DMS153 treated with DMSO at 0.1 percent for 48 hours (cell line): ENCODE measurements at regions not wholly inside any gene's neighbourhood (a gene's known extent, or its start where the extent isn't known, plus 50 kb on each side); places are given as distances from the start of the nearest gene placed in this dataset.
"Not testable (repeated sequence)": the region's sequence is repeated elsewhere in the genome, so short reads cannot be mapped to it uniquely, and the experiment has no call there.

Experiments used
- DNase-seq: peaks from one replicate; lab custom pipeline; 2025; ENCODE audit not compliant: unreplicated experiment; lab: John Stamatoyannopoulos, UW

DNA sequence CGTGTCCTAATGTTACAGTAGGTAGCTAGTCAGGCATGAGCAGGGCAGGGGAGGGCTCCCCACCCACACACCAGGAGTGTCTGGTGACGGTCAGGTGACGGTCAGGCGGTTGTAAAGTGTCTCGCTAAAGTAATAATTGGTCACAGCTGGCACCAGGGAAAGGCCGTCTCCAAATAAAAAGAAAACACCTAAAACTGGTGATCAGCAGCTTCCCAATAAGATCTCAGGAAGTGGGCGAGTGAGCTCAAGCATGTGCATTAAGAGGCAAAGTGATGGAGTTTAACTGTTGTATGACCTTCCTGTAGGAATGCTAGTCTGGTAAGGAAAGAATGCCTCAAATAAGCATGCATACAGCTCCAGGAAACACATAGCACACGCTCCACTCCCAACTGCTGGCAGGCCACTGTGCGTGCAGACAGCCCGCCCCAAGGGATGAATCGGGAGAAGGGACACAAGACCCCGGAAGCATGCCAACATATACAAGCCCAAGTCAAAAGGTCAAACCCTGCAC, 177.1 kb downstream of the RNF144A start:
- DNase-seq = no peak

DNA sequence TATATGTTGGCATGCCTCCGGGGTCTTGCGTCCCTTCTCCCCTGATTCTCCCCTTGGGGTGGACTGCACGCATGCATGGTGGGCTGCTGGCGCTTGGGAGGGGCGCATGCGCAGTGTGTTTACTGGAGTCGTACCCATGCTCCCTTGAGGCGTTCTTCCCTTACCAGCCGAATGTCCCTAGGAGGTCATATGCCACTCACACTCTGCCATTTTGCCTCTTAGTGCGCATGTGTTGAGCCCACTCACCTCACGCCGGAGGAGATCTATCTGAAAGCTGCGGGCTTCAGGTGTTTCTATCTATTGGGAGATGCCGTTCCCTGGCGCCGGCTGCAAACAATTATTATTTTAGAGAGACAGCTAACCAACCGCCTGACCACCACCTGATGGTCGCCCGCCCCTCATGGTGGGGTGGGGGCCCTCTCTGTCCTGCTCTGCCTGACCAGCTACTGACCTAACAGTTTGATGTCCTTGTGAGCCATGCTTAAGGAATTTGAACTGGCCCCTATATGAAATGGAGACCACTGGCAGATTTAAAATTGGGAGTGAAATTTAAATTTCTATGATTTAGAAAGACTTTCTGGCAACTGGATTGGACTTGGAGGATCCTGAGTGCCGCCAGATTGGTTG, 179.6 kb downstream of the RNF144A start:
- no peak for DNase-seq

GRCh38 chr2:7097353-7097895, 180.2 kb downstream of the RNF144A start:
- DNase-seq = peak; percentile 88

DNA sequence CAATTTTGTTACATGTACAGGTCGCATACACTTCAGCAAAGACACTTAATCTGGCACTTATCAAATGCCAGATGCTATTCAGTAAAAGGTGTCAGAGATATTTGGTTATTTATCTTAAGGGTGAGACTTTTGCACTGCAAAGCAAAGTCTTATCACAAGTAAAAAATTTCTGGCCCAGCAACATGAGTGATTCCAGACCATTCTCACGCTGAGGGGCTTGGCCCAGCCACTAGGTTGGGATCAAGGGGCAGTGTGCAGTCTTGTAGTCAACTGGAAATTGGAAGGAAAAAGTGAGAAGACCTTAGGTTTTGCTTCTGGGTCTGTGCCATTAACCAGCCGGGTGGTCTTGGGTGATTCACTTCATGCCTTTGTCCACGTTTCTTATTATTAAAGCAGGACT, 181.6 kb downstream of the RNF144A start:
- no peak for DNase-seq

GRCh38 chr2:7099687-7100086, 182.5 kb downstream of the RNF144A start:
- DNase-seq = not testable (repeated sequence)

DNA sequence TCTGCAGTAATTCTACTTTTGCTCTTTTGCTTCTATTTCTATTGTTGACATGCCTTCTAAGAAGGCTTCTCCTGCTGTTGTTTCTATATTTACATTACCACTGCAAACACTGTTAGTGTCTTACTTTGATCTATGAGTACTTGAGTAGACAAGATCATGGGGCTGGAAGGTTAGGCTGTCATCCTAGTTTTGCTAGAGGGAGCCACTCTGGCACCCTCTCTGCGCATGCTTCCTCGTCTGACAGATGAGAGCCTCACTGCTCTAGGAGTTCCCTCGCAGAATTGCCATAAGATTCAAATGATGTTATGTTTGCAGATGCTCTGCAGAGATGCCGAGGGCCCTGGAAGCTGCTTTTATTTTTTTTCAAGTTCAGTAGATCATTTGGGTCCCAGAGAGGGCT, 185.6 kb downstream of the RNF144A start:
- no peak for DNase-seq

GRCh38 chr2:7108792-7109532, 191.8 kb downstream of the RNF144A start:
- DNase-seq = no peak

GRCh38 chr2:7109533-7109885, 192.3 kb downstream of the RNF144A start:
- DNase-seq = peak; percentile 37

GRCh38 chr2:7111626-7112025, 194.4 kb downstream of the RNF144A start:
- peak; percentile 14 for DNase-seq

- DNase-seq = no peak
Measured at GRCh38 chr2:7115364-7115763, 198.2 kb downstream of the RNF144A start.

DNA sequence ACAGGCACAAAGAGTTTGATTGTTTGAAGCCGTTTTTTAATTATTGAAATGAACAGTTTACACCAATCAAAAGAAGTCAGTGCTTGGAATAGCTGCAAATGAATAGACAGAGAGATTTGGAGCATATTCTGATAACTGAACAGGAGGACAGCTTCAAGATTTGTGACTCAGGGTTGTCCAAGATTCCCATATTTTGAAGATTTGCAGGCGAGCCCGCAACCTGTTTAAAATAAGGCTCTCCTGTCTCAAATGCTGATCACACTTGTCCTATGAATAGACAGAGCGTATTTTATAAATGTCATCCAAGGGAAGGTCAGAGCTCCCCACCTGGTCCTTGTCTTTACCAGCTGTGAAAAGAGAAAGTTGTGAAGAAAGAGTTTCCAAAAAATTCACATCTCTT, 198.7 kb downstream of the RNF144A start:
- DNase-seq = no peak

- DNase-seq = no peak
Measured at GRCh38 chr2:7116511-7116910, 199.3 kb downstream of the RNF144A start.

DNA sequence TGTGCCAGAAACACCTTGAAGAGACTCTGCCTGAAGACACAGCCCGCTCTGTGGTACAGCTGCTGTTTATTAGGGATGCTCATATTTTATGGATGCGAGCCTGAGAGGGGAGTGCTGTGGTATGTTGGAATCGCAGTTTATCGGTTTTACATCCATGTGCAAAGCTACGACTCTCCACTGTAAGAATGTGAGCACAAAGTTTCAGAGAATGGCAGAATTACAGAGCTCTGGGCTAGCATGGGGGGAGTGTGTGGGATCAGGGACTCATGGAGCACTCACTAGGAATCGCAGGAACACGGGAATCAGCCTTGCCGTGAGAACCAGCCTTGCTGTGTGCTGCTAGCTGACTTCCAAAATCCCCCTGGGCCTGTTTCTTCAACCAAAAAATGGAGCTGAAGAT, 199.9 kb downstream of the RNF144A start:
- DNase-seq = no peak

- DNase-seq = no peak
Measured at GRCh38 chr2:7118606-7119131, 201.5 kb downstream of the RNF144A start.

- no peak for DNase-seq
Measured at GRCh38 chr2:7119132-7119835, 202.1 kb downstream of the RNF144A start.

DNA sequence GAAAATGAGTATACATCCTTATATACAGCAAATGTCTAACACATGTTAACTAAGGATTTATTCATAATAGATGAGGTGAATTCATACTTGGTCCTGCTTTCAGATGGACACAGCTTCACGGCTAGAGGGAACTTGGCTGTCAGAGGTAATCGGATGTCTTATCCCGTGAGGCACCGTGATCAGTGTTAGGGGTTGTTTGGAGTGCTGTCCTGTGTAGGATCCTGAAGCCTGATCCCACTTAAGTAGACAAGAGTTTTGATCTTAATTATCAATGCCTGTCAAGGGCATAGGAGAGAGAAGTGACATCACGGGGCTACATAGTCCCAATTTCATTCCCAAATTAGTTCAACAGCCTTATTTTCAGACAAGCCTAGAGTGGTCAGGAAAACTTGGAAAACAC, 204.6 kb downstream of the RNF144A start:
- no peak for DNase-seq

- DNase-seq = no peak
Measured at GRCh38 chr2:7127156-7127555, 209.9 kb downstream of the RNF144A start.

DNA sequence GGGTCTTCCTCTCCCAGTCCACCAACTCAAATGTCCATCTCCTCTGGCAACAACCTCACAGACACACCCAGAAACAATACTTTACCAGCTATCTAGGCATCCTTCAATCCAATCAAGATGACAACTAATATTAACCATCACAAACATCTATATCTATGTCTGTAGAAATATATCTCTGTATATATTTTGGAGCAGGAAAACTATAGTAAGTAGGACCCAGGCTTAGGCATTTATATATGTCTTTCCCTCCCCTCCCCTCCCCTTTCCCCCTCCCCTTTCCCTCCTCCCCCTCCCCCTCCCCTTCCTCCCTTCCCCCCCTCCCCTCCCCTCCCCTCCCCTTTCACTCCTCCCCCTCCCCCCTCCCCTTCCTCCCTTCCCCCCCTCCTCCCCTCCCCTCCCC, 210.5 kb downstream of the RNF144A start:
- no peak for DNase-seq

- DNase-seq = no peak
Measured at GRCh38 chr2:7131261-7131660, 214.0 kb downstream of the RNF144A start.

DNA sequence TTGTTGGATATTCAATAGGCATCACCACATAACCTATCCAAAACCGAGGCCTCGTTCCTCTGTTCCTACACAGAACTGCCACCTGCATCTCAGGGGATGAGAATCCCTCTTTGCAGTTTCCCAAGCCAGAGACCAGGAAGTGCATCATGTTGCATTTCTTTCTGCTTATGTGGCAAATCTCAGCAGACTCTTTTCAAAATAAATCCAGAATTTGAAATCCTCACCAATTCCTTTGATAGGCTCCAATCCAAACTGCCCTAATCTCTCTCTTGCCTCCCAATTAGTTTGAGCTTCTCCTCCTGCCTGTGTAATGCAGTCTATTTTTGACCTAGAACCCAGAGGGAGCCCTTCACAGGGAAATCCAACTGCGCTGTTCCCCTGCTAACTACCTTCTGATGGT, 215.5 kb downstream of the RNF144A start:
- DNase-seq = no peak

DNA sequence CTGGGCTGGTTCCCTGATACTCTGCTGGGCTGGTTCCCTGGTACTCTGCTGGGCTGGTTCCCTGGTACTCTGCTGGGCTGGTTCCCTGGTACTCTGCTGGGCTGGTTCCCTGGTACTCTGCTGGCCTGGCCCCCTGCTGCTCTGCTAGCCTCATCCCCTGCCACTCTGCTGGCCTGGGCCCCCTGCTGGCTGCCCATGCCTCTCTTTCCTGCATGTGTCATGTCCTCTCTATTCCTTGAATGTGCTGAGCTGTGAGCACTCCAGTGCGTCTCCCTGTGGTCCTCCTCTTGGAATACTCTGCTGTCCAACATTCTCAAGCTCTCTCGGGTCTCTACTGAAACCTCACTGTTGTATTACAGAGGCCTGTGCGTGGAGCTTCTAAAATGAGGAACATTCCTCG, 216.3 kb downstream of the RNF144A start:
- no peak for DNase-seq

GRCh38 chr2:7140306-7140705, 223.1 kb downstream of the RNF144A start:
- no peak for DNase-seq
